ENCODE measurements at regions not wholly inside any gene's neighbourhood (a gene's known extent, or its start where the extent isn't known, plus 50 kb on each side); places are given as distances from the start of the nearest gene placed in this dataset.

DNA sequence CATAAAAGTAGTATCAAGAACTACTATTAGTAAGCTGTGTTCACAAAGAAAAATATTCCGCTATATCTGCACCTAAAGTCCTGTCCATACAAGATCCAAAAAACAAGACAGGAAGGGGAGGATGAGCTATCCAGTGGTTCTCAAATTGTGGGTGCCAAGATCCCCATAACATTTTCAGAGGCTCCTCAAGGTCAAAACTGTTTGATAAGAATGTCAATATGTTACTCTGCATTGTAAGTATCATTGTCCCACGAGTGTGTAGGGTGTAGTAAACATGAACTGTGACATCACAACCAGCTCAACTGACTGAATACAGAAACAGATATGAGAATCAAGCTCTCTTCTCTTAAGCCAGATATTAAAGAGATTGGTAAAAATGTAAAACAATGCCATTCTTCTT lies 81.9 kb upstream of the HIVEP1 start:
- no peak overlapping the region for H3K9ac ChIP-seq (ENCODE audit: low read depth in 2 of 2, low read length in 2 of 2)
- H3K4me3 ChIP-seq: no peak overlapping the region
- H3K27me3 ChIP-seq: no peaks in the 10 kb centered on the region
- DNase-seq: no peak
- no peaks in the 10 kb centered on the region for H3K9me3 ChIP-seq
- intact Hi-C loops (cut with DNase I): no loop called here
- H3K27ac ChIP-seq: no peak overlapping the region
- TF ChIP-seq, protein P1, sequence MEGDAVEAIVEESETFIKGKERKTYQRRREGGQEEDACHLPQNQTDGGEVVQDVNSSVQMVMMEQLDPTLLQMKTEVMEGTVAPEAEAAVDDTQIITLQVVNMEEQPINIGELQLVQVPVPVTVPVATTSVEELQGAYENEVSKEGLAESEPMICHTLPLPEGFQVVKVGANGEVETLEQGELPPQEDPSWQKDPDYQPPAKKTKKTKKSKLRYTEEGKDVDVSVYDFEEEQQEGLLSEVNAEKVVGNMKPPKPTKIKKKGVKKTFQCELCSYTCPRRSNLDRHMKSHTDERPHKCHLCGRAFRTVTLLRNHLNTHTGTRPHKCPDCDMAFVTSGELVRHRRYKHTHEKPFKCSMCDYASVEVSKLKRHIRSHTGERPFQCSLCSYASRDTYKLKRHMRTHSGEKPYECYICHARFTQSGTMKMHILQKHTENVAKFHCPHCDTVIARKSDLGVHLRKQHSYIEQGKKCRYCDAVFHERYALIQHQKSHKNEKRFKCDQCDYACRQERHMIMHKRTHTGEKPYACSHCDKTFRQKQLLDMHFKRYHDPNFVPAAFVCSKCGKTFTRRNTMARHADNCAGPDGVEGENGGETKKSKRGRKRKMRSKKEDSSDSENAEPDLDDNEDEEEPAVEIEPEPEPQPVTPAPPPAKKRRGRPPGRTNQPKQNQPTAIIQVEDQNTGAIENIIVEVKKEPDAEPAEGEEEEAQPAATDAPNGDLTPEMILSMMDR (IDR thresholded peaks at IDR 0.05): no peak
- no peaks in the 10 kb centered on the region for H3K36me3 ChIP-seq
- H3K4me1 ChIP-seq: no peaks in the 10 kb centered on the region

DNA sequence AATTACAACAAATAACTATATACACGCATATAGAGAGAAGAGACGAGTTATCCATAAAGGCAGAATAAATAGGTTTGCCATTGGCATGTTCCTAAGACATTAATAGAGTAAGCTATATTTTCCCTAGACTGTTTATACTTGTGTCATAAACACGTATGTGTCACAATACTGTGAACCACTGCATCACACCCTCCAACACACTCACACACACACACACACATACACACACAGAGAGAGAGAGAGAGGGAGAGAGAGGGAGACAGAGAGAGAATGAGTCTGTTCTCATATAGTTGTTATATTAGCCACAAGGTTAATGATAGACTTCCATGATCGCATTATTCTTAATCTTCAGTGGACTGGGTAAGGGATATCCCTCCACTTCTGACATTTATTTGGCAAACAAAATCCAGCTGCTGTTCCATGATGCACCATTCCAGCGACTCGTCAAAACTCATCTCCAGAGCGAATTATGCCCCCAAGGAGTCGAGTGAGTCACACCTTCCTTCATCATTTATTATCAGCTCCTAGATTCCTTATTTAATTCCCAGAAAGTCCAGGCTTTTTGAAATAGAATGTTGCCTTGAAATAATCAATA lies 82.8 kb upstream of the HIVEP1 start:
- H3K9ac ChIP-seq (ENCODE audit: low read depth in 2 of 2, low read length in 2 of 2): no peak overlapping the region
- no peaks in the 10 kb centered on the region for H3K4me1 ChIP-seq
- TF ChIP-seq, protein P1 (IDR thresholded peaks at IDR 0.05): no peak
- no peak for DNase-seq
- H3K36me3 ChIP-seq: no peaks in the 10 kb centered on the region
- no peak overlapping the region for H3K27ac ChIP-seq
- no peak overlapping the region for H3K4me3 ChIP-seq
- H3K9me3 ChIP-seq: no peaks in the 10 kb centered on the region
- intact Hi-C loops (cut with DNase I): no loop called here
- H3K27me3 ChIP-seq: no peaks in the 10 kb centered on the region

DNA sequence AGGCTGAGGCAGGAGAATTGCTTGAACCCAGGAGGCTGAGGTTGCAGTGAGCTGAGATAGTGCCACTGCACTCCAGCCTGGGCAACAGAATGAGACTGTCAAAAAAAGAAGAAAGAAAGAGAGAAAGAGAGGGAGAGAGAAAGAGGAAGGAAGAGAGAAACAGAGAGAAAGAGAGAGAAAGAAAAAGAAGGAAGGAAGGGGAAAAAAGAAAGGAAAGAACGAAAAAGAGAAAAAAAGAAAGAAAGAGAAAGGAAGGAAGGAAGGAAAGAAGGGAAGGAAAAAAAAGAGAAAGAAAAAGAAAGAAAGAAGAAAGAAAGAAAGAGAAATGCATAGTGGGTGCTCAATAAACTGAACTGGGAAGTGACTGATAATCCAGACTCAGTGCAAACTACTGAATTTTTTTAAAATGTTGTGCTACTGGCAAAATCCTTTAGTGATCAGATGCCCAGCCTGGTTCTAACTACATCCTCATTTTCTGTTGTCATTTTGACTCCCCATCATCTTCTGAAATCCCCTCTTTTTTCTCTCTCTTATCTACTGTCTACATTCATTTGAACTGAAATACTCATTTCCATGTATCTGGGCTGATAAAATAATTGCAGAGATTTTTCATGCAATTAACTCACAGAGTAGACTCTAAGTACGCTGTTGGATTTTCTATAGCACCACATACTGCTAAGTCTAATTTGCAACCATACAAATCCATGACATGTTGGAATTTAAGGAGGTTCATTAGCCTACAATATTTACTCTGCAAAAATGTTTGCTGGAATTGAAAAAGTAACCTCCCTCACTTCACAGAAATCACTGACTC lies 85.3 kb upstream of the HIVEP1 start:
- Histone ChIP-seq H3K4me3 (no peak overlapping the region), H3K9ac (ENCODE audit: low read depth in 2 of 2, low read length in 2 of 2) (no peak overlapping the region), H3K36me3 (no peaks in the 10 kb centered on the region), H3K27me3 (no peaks in the 10 kb centered on the region), H3K27ac (no peak overlapping the region), H3K9me3 (no peaks in the 10 kb centered on the region), H3K4me1 (no peaks in the 10 kb centered on the region)
- intact Hi-C loops (cut with DNase I): no loop called here
- DNase-seq: no peak
- TF ChIP-seq, protein P1 (IDR thresholded peaks at IDR 0.05): no peak

DNA sequence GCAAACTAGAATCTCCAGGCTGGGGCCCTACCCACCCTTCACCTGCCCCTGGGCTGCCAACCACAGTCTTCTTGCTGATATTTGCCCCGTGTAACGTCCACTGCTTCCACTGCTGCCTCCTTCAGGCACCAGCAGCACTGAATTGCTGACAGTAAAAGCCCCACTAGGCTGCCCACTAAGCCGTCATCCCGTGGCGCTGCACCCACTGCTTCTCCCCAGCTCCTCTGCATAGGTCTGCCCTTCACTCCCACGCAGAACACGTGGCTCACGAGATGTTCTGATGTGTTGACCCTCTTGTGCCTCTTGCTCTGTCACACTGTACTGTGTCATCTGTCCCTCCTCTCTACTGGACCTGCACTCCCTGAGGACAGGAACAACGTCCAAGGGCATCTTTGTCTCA lies 86.3 kb upstream of the HIVEP1 start:
- H3K4me1 ChIP-seq: no peaks in the 10 kb centered on the region
- no peak overlapping the region for H3K4me3 ChIP-seq
- H3K9ac ChIP-seq (ENCODE audit: low read depth in 2 of 2, low read length in 2 of 2): no peak overlapping the region
- no peak overlapping the region for H3K27ac ChIP-seq
- no peaks in the 10 kb centered on the region for H3K36me3 ChIP-seq
- intact Hi-C loops (cut with DNase I): no loop called here
- TF ChIP-seq, protein P1 (IDR thresholded peaks at IDR 0.05): no peak
- no peak for DNase-seq
- no peaks in the 10 kb centered on the region for H3K9me3 ChIP-seq
- no peaks in the 10 kb centered on the region for H3K27me3 ChIP-seq

DNA sequence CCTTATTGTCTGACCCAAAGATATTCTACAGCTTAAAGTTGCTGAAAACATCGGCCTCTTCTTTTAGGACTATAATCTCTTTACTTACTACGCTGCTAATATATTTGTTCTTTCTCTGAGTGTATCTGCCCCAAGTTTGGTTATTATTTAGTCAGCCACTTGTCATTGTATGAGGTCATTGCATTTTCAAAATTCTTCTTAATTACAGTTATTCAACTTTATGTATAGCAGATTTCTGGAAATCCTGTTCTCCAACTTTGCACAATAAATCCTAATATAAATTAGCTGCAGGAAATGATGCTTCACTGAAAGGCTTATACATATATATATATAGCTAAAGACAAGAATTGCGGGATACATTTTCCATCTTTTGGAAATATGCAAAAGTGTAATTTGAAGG lies 88.5 kb upstream of the HIVEP1 start:
- Histone ChIP-seq H3K4me3 (no peak overlapping the region), H3K36me3 (no peaks in the 10 kb centered on the region), H3K9ac (ENCODE audit: low read depth in 2 of 2, low read length in 2 of 2) (no peak overlapping the region), H3K27me3 (no peaks in the 10 kb centered on the region), H3K4me1 (no peaks in the 10 kb centered on the region), H3K9me3 (no peaks in the 10 kb centered on the region), H3K27ac (no peak overlapping the region)
- no peak for DNase-seq
- TF ChIP-seq, protein P1 (IDR thresholded peaks at IDR 0.05): no peak
- intact Hi-C loops (cut with DNase I): loop anchor here (5.0 kb wide), 1 partner anchor 84 kb away; no protein-coding TSS in a partner anchor
